Umbilical cord (tissue), 1 donor: ENCODE measurements at regions not wholly inside any gene's neighbourhood (a gene's known extent, or its start where the extent isn't known, plus 50 kb on each side); places are given as distances from the start of the nearest gene placed in this dataset.

Experiments used
- DNase-seq: peaks from one replicate; pipeline ENCODE4 v3.0.0-alpha.2; 2015; ENCODE audit warnings: low spot score

DNA sequence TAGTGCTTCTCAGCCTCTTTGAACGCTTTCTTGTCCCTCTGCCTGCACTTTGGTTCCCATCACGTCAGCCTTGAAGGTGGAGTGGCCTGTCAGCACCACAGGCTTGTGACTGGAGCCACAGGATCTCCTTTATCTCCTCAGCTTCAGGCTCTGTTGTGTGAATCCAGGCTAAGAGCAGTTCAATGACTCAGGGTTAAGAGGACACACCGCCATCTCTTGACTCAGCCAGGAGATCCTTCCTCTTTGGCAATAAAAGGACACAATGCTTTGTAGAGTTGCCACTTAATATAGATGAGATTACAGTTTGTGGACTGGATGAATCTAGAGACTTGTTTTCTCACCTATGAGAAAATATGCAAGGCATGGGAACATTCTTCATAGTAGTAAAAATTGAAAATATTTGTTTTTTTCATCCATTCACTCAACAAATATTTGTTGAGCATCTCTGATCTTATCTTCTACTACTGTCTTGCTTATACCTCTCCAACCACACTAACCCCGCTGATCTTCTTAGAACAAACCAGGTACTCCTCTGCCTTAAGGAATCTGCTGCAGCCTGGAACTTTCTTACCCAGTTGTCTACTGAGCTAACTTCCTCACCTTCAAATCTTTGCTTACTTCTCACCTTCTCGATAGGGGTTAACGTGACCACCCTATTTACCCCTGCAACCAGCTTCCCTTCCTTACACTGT, 62.3 kb downstream of the UCHL1 start:
- DNase-seq, result no peak

DNA sequence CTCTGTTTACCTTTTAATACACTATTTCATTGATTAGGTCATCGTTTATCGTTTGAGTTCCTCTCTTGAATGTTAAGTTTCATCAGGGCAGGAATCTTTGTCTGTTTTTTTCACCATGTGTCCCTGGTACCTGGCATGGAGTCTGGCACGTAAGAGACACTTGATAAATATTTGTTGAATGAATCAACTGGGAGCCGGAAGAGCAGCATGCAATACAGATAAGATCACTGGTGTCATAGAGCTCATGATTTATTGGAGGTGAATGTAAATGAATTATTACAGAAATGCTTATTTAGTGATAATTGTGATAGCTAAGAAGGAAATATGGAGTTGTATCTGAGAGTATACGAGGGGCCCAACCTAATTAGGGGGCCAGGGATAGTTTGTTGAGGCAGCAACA, 62.8 kb downstream of the UCHL1 start:
- DNase-seq, result peak; percentile 50

DNA sequence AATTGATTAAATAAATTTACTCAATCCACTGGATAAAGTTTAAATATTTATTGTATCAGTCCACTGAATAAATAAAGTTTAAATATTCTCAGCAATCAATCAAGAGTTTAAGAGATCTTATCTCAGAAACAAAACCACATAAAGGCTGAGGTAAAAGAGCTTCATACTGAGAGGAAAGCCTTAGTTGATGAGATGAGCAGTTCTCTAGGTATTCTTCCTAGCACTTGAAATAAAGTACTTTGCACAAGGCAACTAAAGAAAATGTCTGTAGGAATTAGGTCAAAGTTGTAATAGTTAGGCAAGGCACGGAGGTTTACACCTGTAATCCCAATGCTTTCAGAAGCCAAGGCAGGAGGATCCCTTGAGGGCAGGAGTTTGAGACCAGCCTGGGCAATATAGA, 63.5 kb downstream of the UCHL1 start:
- no peak for DNase-seq

DNA sequence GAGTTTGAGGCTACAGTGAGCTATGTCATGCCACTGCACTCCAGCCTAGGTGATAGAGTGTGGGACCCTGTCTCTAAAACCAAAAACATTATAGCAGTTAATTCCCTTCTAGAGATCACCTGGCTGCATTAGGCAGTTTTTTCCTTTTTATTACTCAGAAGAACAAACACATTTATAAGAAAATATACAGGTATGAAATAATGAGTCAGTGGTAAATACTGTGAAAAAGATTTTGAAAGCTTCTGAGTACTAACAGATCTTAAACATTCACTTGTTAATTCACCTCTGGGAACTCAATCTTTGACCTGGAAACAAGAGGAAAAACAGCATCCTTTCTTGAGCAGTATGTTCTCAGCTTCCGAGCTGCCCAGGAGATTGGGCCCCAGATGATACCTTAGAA, 64.1 kb downstream of the UCHL1 start:
- no peak for DNase-seq

DNA sequence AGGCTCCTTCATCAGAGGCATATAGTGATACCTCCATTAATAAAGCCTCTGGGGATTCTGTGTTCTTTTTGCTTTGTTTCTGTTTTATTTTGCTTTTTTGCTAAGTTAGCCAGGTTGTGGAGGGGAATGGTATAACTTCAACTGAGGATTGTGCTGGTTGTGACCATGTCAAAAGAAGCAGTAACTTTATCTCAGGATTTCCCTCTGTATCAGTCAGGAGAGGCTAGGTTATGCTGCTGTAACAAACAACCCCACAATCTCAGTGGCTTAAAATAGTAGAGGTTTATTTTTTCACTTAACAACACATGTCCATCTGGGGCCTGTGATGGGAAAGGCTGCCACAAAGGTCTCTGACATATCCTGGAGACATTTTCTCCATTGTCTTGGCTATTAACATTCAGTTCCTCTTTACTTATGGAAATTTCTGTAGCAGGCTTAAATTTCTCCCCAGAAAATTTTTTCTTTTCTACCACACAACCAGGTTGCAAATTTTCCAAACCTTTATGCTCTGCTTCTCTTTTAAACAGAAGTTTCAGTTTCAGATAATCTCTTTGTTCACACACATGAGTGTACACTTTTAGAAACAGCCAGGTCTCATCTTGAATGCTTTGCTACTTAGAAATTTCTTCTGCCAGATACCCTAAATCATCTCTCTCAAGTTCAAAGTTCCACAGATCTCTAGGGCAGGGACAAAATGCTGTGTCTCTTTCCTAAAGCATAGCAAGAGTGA, 64.7 kb downstream of the UCHL1 start:
- DNase-seq, result no peak

DNA sequence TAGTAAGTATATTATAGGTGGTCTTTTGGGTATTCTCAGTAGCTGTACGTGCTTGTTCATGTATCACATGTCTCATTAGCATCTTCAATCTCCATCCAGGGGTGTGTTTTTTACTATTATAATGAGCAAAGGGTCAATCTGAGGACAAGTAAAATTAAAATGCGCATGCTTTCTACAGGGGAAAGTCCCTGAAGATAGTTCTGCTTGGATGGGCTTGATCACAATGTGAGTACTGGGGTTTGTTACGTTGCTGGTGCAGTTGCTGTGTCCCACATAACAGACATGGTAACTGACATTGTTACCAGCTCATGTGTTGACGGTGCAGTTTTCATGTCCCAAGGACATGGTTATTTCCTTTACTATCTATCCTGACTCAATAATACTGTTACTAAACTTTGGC, 65.9 kb downstream of the UCHL1 start:
- DNase-seq, result no peak

DNA sequence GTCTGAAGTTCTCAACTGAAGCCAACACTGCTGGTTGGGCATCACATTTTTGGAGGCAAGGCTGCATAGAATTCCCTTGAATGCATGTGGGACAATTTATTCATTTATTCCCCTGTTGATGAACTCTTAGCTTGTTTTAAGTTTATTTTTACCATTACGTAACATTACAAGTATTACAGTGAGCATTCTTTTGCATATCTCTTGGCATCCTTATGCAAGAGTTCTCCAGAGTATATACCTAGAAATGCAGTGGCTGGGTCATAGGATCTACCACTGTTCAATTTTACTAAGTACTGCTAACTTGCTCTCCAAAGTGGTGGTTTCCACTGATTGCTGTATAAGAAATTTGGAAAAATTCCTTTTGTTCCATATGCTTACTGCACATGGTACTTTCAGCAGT, 66.5 kb downstream of the UCHL1 start:
- DNase-seq, result no peak

DNA sequence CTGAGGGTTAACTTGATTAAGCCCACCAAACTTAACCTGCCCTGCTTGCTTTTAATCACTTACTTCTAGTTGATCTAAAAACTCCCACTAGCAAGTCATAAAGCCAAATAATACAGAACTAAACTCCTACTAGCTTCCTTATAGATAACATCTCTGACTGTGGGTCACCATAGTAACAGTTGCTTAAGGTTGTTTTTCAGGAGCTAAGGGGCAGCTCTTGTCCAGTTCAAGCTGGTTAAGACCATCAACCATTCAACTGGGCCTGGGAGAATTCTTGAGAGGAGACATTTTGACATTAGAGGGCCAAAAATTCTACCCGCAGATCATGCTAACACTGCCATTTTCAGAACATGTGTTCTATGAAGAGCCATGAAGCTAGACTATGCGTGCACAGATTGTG, 67.0 kb downstream of the UCHL1 start:
- DNase-seq, result no peak

DNA sequence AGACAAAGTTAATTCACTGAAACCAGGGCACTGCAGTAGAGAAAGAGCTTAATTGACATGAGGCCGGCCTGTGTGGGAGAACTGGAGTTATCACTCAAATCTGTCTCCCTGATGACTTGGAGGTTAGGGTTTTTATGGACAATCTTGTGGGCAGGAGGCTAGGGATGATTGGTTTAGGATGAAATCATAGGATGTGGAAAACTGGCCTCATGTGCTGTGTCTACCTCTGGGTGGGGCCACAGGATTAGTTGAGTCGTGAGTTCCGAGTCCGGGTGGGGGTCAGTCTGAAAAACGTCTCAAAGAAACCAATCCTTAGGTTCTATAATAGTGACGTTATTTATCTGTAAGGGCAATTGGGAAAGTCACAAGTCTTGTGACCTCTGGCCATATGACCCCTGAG, 68.1 kb downstream of the UCHL1 start:
- DNase-seq, result no peak

DNA sequence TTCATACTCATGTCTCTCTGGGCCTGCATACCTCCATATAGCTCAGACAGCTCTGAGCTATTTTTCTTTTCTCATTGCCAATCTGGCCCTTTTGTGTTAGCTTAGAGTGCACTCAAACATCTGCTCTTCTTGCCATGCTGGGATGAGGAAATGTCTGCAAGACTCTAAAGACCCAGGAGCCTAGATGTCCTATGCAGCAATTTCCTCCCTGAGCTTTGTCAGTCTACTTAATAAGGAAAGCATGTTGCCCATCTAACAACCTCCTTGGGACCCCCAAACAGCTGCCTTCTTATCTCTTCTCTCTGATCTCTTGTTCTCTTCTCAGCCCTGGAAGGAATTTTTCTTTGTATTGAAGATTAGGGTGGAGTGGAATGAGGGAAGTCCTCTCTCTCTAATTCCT, 69.2 kb downstream of the UCHL1 start:
- no peak for DNase-seq

DNA sequence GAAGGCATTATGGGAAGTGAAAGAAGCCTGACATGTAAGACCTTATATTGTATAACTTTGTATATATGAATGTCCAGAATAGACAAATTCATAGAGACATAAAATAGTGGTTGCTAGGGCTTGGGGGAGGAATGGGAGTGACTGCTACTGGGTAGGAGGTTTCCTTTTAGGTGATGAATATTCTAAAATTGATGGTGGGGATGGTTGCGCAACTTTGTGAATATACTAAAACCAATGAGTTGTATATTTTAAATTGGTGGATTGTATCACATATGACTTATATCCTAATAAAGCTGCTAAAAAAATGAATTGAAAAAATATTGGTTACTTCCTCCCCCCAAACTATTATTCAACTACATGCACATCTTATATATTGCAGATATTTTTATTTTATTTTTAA, 70.0 kb downstream of the UCHL1 start:
- DNase-seq, result no peak

DNA sequence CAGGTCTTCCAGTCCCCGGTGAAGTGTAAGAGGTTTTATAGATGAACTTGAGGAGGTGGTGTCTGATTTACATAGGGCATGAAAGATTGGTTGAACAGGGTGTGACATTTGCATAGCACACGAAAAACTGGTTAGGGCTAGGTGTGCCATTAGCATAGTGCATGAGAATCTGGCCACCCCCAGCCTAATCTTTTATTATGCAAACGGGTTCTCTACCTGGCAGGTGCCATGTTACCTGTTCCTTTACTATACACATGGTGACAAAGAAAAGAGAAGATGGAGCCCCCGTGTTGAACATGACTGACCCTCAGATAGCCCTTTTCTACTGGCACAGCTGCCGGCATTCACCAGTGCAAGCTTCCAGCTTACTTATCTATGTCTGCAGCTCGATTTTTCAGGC, 71.0 kb downstream of the UCHL1 start:
- no peak for DNase-seq

DNA sequence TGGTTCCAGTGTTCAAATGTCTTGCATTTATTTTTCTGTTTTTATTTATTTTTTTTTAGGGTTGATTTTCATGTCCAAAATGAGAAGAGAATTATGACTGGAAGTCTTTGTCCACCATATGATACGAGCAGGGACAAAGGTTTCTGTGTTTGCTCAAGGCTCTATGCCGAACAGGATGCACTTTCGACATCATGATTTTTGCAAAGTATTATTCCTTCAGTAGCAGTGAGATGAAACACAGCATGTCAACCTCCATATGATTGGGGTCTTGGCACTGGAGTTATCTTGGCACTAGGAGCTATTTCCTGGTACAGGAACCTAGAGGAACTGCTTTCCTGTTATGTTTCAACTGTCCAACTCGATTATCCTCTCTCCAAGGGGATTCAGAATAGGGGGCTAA, 72.6 kb downstream of the UCHL1 start:
- DNase-seq, result no peak

DNA sequence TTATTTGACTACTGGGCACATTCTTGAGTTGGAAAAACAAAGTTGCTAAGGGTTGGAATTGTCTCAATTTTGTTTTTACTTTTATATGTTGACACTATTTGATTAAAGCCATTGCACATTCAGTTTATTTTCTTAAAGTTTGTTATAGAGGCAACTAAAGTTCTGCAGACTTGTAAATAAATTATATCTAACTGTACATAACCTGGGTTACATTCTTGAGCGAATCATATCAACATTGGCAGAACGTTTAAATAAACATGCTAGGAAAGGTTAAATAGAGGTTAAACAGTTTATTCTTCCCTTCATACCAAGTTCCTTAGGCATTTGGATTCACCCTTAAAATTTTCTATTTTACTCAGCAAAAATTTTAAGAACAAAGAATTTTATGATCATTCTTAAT, 74.5 kb downstream of the UCHL1 start:
- DNase-seq, result no peak

DNA sequence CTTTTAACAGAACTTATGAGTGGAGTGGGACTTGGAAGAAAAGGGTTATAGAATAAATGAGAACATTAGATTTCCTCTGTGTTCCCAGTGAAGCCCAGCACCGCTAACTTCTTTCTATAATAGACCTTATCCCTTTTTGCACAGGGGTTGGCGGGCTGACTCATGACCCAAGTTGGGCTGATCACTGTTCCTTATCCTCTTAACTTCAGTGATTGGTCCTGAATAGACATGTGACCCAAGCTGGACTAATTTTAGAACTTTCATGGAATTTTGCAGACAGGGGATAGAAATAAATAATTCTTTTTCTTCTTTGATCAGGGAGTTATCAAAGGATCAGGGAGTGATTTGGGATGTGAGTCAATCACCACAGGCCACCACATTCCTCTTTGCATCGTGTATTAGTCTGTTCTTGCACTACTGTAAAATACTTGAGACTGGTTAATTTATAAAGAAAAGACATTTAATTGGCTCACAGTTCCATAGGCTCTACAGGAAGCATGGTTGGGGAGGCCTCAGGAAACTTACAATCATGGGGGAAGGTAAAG, 75.9 kb downstream of the UCHL1 start:
- no peak for DNase-seq

DNA sequence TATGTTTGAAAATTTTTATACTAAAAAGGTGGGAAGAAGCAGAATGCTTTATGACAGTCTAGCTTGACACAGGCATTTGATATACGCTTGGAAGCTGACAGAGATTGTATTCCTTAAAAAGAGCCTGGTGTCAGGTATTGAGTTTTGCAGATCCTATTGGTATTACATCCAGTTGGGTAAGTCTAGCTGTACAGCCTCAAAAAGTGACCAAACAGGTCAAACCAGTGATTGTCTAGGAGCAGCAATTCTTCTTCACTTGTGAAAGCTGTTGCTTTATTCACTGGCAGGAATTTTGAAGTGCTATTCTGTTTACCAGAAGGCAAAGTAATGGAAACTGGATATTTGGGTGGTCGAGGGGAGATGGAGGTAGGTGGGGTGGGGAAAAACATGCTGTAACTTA, 77.5 kb downstream of the UCHL1 start:
- peak; percentile 76 for DNase-seq

DNA sequence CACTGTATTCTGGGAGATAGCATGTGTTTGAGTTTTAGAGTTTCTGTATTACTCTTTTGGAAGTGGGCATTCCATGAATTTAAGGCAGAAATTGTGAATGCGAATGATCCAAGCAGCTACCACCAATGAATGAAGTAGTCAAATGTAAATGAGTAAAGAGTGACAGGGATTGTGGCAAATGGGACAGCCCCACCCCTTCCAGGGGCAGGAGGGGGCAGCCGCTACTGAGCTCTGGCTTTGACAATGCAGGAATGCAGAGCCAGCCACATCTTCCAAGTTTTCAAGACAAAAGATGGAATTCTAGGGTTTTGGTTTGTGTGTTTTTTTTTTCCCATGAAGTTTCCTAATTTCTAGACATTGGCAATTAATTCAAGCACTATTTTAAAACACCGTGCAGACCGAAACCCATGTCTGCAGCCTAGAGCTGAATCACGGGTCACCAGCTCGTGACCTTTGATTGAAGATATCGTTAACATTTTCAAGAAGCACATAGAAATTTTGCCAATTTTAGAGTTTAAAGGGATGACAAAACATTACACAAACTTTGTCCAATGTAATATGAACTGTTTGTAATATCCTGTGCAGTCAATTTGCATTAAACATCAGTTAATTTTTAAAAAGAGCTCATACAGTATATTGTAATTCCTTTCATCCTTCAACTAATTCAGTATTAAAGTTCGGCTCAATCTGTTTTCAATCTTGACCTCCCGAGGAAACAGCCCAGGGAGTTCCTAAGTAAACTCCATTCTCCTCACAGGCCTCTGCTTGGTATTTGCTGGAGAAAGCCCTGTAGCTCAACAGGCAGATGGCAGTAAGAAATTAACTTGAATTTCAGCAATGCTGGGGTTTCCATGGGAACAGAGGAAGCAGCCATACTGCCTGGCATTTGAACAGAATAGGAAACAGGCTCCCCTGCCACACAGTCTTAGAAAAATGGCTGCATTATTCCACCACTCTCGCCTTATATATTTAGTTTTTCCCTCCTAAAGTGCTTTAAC, 83.4 kb downstream of the UCHL1 start:
- peak; percentile 92 for DNase-seq

DNA sequence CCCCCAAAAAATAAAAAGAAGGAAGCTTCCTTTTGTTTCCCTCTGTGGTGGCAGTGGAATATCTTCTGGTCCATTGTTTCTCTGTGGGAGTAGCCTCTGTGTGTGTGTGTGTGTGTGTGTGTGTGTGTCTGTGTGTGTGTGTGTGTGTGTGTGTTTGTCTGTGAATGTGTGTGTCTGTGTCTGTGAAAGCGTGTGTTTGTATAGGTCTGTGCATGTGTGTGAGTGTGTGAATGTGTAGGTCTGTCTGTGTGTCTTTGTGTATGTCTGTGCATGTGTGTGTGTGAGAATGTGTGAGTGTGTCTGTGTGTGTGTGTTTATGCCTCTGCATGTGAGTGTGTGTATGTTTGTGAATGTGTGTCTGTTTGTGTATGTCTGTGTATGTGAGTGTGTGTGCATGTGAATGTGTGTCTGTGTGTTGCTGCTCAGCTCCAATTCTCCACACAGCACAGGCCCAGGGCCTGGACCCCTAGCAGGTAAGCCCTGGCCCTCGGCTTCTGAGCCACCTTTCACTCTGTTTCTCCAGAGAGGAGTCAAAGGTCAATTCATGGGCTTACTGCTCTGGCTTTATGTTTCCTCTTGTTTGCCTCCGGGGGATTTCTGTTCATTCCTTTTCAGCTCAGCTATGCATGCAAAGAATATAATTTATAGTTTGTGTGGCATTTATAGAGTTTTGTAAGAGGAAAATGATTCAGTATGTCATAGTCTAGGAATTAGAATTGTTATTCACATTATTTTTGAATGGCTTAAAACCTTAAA, 89.8 kb downstream of the UCHL1 start:
- DNase-seq, result peak; percentile 87

DNA sequence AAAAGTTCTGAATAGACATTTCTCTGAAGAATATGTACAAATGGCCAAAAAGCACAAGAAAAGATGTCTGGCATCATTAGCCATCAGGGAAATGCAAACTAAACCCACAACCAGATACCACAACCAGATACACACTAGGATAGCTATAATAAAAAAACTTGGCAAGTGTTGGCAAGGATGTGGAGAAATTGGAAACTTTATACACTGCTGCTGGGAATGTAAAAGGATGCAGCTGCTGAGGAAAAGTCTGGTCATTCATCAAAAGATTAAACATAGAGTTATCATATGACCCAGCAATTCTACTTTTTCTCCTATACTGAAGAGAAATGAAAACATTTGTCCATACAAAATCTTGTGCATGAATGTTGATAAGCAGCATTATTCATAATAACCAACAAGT, 92.3 kb downstream of the UCHL1 start:
- no peak for DNase-seq

DNA sequence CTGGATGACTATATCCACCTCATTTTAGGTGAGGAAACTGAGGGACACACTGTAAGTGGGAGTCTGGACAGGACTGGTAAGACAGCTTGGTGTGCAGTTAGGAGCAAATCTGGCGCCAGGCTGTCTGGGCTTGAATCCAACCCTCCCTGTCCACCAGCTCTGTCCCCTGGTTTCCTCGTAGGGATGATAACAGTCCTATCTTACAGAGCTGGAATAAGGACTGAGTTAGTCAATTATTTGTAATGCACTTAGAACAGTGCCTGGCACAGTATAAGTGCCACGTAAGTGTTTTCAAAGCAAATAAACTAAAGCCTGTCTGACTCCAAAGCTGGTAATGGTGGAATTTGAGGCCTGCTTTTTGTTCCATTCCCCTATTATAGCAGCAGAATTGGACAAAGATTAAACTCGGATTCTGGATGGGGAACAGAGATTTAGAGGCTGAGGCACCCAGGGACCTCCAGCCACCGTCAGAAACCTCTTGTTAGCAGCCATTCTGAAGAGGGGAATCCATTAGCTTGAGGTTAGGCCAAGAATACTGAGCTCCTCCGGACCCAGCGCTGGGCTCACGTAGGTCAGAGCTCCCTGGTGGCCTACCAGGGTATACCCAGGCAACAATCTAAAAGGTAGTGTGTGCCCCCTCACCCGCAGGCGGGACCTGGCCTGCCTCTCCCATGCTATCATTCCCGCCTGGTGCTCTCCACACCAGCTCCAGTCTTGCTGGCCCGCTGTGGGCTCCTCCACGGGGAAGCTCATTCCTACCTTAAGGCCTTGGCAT, 102.1 kb downstream of the UCHL1 start:
- no peak for DNase-seq

DNA sequence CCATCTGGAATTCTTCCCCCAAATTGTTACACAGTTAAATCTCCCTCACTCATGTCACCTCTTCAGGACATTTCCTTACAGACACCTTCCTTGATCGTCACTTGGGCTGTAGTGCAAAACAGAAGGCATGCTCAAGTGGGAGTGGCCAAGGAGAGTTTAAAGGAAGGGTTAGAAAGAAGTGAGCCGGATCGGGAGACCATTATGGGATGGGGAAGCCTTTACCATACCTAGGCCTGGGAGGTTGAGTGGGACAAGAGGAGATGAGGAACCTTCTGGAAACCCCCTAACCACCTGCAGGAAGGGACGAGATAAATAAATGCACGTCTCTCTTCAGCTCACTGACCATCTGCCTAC, 102.7 kb downstream of the UCHL1 start:
- no peak for DNase-seq
